ENCODE measurements at regions not wholly inside any gene's neighbourhood (a gene's known extent, or its start where the extent isn't known, plus 50 kb on each side); places are given as distances from the start of the nearest gene placed in this dataset.

GRCh38 chr3:67882981-67883380 is 228.6 kb upstream of the SUCLG2 start:
- H3K27me3 Mint-ChIP-seq, result no peaks in the 10 kb centered on the region
- no peak overlapping the region for H3K4me3 Mint-ChIP-seq
- no peak overlapping the region for H3K27ac Mint-ChIP-seq
- no peaks in the 10 kb centered on the region for H3K4me1 Mint-ChIP-seq (ENCODE audit: low read depth)
- peaks cover 3% of the 10 kb centered on the region for H3K9me3 Mint-ChIP-seq
- H3K36me3 Mint-ChIP-seq (ENCODE audit: low read depth), result no peaks in the 10 kb centered on the region
- no peak for DNase-seq

GRCh38 chr3:67876261-67876660 is 221.8 kb upstream of the SUCLG2 start:
- H3K9me3 Mint-ChIP-seq, result no peaks in the 10 kb centered on the region
- no peaks in the 10 kb centered on the region for H3K4me1 Mint-ChIP-seq (ENCODE audit: low read depth)
- H3K27ac Mint-ChIP-seq, result no peak overlapping the region
- no peaks in the 10 kb centered on the region for H3K27me3 Mint-ChIP-seq
- H3K36me3 Mint-ChIP-seq (ENCODE audit: low read depth), result no peaks in the 10 kb centered on the region
- DNase-seq, result no peak
- no peak overlapping the region for H3K4me3 Mint-ChIP-seq

DNA sequence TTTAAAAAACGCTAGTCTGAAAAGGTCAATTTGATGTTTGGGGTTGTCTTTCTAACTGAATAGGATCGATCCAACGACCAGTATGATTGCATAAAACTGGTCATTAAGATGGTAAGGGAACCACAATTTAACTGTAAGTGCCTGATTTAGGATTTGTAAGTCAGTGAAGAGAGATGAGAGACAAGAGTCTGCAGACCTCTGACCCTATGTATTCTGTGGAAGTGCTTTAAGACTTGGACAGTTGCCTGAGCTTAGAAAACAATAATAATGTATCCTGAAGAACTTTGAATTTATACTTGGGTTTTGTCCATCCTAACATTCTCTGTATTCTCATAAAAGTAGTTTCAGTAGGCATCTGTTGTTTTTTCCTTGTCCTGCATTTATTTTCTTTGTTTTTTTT is 221.4 kb upstream of the SUCLG2 start:
- no peak for DNase-seq
- Mint-ChIP-seq H3K36me3 (ENCODE audit: low read depth) (no peaks in the 10 kb centered on the region), H3K9me3 (no peaks in the 10 kb centered on the region), H3K27ac (no peak overlapping the region), H3K4me3 (no peak overlapping the region), H3K4me1 (ENCODE audit: low read depth) (no peaks in the 10 kb centered on the region), H3K27me3 (no peaks in the 10 kb centered on the region)

- Mint-ChIP-seq H3K4me3 (no peak overlapping the region), H3K4me1 (ENCODE audit: low read depth) (no peaks in the 10 kb centered on the region), H3K9me3 (no peaks in the 10 kb centered on the region), H3K36me3 (ENCODE audit: low read depth) (no peaks in the 10 kb centered on the region), H3K27me3 (no peaks in the 10 kb centered on the region), H3K27ac (no peak overlapping the region)
- DNase-seq, result no peak
Measured at GRCh38 chr3:67875338-67875737, 220.9 kb upstream of the SUCLG2 start.

GRCh38 chr3:67870477-67870876 is 216.1 kb upstream of the SUCLG2 start:
- H3K27ac Mint-ChIP-seq, result no peak overlapping the region
- no peak overlapping the region for H3K4me3 Mint-ChIP-seq
- no peaks in the 10 kb centered on the region for H3K36me3 Mint-ChIP-seq (ENCODE audit: low read depth)
- no peaks in the 10 kb centered on the region for H3K27me3 Mint-ChIP-seq
- peaks cover 4% of the 10 kb centered on the region for H3K9me3 Mint-ChIP-seq
- H3K4me1 Mint-ChIP-seq (ENCODE audit: low read depth), result no peaks in the 10 kb centered on the region
- no peak for DNase-seq

GRCh38 chr3:67866571-67866970 is 212.2 kb upstream of the SUCLG2 start:
- no peaks in the 10 kb centered on the region for H3K27me3 Mint-ChIP-seq
- peaks cover 4% of the 10 kb centered on the region for H3K9me3 Mint-ChIP-seq
- H3K4me3 Mint-ChIP-seq, result no peak overlapping the region
- no peak for DNase-seq
- H3K4me1 Mint-ChIP-seq (ENCODE audit: low read depth), result no peaks in the 10 kb centered on the region
- no peaks in the 10 kb centered on the region for H3K36me3 Mint-ChIP-seq (ENCODE audit: low read depth)
- H3K27ac Mint-ChIP-seq, result no peak overlapping the region

DNA sequence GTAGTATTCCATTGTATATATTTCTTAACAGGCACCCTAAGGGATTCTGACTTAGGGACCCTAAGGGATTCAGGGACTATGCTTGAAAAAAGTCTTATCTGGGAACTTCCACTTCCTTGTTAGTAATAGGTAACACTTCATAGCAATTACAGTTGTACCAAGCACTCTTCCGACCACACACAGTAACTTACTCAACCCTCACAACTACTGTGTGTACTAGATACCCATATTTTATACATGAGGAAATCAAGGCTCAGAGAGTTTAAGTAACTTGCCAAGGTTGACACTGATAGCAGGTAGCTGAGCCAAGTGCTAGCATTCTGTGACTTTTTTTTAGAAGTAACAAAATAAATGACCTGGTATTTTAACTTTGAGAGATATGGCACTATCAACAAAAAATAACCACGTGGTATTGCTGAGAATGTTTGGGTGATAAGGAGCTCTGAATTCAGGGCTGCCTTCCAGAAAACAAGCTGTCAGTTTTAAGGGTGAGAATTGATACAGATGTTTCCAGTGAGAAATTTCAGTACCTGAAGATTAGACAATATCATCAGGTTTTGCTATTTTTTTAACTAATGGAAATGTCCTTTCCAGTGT is 210.3 kb upstream of the SUCLG2 start:
- no peak overlapping the region for H3K4me3 Mint-ChIP-seq
- no peaks in the 10 kb centered on the region for H3K27me3 Mint-ChIP-seq
- H3K36me3 Mint-ChIP-seq (ENCODE audit: low read depth), result no peaks in the 10 kb centered on the region
- DNase-seq, result no peak
- no peaks in the 10 kb centered on the region for H3K4me1 Mint-ChIP-seq (ENCODE audit: low read depth)
- H3K27ac Mint-ChIP-seq, result no peak overlapping the region
- H3K9me3 Mint-ChIP-seq, result peaks cover 4% of the 10 kb centered on the region

DNA sequence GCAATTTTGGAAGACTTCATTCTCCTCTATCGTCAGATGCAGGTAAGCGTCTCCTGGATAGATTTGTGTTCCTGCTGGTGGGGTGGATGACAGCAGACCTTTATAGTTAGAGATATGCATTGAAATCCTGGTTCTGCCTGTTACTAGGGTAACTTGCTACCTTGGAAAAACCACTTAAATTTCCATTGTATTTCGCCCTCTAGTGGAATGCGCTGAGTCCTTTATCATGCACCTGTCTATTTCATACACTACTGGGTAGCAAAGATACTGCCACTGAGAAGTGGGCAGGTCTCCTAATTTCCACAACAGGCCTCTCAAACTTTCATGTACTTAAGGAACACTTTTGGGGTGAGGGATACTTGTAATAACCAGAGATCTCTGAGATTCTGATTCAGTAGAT is 209.5 kb upstream of the SUCLG2 start:
- Mint-ChIP-seq H3K27me3 (no peaks in the 10 kb centered on the region), H3K4me1 (ENCODE audit: low read depth) (peaks cover 3% of the 10 kb centered on the region), H3K4me3 (no peak overlapping the region), H3K9me3 (peaks cover 4% of the 10 kb centered on the region), H3K36me3 (ENCODE audit: low read depth) (no peaks in the 10 kb centered on the region), H3K27ac (no peak overlapping the region)
- DNase-seq, result no peak

DNA sequence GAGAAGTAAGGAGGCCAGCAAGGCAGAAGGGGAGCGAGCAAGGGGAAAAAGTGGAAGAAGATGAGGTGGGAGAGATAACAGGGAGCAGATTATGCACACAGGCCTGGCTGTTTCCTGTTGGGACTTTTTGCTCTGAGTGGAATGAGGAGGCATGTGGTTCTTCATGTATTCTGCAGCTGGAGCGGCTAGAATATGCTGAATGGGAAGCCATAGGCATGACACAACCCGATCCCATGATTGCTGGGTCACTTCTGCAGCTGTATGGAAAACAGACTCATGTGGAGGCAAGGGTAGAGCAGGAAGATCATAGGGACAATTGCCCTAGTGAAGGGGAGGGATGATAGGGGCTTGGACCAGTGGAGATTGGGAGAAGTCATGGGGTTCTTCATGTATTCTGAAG is 206.0 kb upstream of the SUCLG2 start:
- Mint-ChIP-seq H3K27ac (no peak overlapping the region), H3K9me3 (no peaks in the 10 kb centered on the region), H3K27me3 (no peaks in the 10 kb centered on the region), H3K4me1 (ENCODE audit: low read depth) (peaks cover 9% of the 10 kb centered on the region), H3K4me3 (no peak overlapping the region), H3K36me3 (ENCODE audit: low read depth) (no peaks in the 10 kb centered on the region)
- no peak for DNase-seq

DNA sequence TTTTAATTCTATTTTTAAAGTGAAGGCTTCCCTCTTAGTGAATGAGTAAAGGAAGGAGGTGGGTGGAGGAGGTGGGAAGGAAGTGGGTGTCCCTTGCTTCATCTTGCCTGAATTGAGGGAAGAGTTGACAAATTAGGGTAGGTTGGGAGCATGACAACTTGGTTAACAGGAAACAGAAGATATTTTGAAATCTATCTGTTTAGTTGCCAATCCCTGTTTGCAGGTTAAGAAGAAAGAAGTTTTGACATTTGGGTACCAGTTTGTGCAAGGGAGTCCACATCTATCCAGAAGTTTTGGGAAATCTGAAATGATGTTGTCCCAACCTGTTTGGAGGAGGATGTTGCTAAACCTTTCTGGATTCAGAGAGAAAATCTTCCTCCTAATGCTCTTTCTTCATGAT is 204.1 kb upstream of the SUCLG2 start:
- Mint-ChIP-seq H3K4me3 (no peak overlapping the region), H3K27ac (no peak overlapping the region)

DNA sequence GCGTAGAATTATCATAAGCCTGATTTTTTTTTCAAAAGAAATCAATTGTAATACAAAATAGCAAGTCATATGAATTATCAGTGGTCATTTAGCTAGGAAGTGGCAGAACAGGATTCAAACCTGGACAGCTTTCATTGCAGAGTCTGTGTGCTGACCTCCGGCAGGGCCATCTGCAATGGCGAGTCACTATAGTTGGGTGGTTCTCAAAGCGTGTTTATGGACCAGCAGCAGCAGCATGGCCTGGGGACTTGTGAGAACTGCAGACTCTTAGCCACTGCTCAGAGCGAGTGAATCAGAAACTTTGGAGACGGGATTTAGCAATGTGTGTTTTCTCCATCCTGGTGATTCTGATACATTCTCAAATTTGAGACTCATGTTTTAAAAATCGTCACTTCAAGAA is 202.3 kb upstream of the SUCLG2 start:
- DNase-seq, result no peak
- Mint-ChIP-seq H3K36me3 (ENCODE audit: low read depth) (no peaks in the 10 kb centered on the region), H3K27ac (no peak overlapping the region), H3K9me3 (no peaks in the 10 kb centered on the region), H3K4me3 (no peak overlapping the region), H3K4me1 (ENCODE audit: low read depth) (peaks cover 9% of the 10 kb centered on the region), H3K27me3 (no peaks in the 10 kb centered on the region)

More for the DNA sequence above, 204.1 kb upstream of the SUCLG2 start:
- H3K9me3 Mint-ChIP-seq, result no peaks in the 10 kb centered on the region
- no peaks in the 10 kb centered on the region for H3K27me3 Mint-ChIP-seq
- H3K4me1 Mint-ChIP-seq (ENCODE audit: low read depth), result peaks cover 9% of the 10 kb centered on the region
- no peaks in the 10 kb centered on the region for H3K36me3 Mint-ChIP-seq (ENCODE audit: low read depth)
- DNase-seq, result no peak

- H3K27ac Mint-ChIP-seq, result no peak overlapping the region
- peaks cover 9% of the 10 kb centered on the region for H3K4me1 Mint-ChIP-seq (ENCODE audit: low read depth)
- H3K27me3 Mint-ChIP-seq, result no peaks in the 10 kb centered on the region
- no peaks in the 10 kb centered on the region for H3K9me3 Mint-ChIP-seq
- no peak for DNase-seq
- no peaks in the 10 kb centered on the region for H3K36me3 Mint-ChIP-seq (ENCODE audit: low read depth)
- H3K4me3 Mint-ChIP-seq, result no peak overlapping the region
Measured at GRCh38 chr3:67854663-67855062, 200.3 kb upstream of the SUCLG2 start.

- H3K27me3 Mint-ChIP-seq, result no peaks in the 10 kb centered on the region
- no peak for DNase-seq
- no peaks in the 10 kb centered on the region for H3K36me3 Mint-ChIP-seq (ENCODE audit: low read depth)
- H3K27ac Mint-ChIP-seq, result no peak overlapping the region
- no peak overlapping the region for H3K4me3 Mint-ChIP-seq
- H3K9me3 Mint-ChIP-seq, result no peaks in the 10 kb centered on the region
- peaks cover 2% of the 10 kb centered on the region for H3K4me1 Mint-ChIP-seq (ENCODE audit: low read depth)
Measured at GRCh38 chr3:67853520-67853919, 199.1 kb upstream of the SUCLG2 start.

DNA sequence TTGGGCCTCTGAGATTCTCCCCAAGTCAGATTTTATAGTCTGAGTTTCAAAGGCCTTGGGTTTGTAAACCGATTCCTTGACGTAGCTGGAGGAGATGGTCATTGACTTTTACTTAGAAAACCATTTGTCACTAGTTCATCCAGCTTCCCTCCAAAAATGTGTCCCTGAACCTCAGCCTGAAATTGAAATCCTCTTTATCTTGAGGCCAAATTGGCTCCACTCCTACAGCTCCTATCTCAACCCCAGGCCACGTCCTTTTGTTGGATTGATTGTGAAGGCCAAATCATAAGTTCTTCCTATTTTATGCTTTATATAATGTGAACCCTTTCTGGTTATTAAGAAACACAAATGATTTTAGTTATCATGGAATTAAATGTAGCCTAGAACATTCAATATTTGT is 193.9 kb upstream of the SUCLG2 start:
- Mint-ChIP-seq H3K27ac (no peak overlapping the region), H3K4me1 (ENCODE audit: low read depth) (no peaks in the 10 kb centered on the region), H3K4me3 (no peak overlapping the region), H3K36me3 (ENCODE audit: low read depth) (no peaks in the 10 kb centered on the region), H3K27me3 (no peaks in the 10 kb centered on the region), H3K9me3 (no peaks in the 10 kb centered on the region)
- no peak for DNase-seq

DNA sequence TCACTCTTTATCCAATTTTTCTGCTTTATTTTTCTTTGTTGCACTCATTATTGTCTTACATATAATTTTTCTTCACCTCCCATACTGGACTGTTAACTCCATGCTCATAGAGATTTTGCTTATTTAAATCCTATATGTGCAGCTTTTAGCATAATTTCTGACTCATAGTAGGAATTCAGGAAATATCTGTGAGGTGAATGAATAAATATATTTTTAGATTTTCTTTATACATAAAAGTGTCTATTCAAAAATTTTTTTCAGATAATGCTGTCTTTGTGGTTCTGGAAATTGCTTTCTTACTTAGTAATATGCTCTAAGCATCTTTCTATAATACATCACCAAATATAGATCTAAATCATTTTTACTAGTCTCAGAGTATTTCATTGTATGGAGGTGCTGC is 191.8 kb upstream of the SUCLG2 start:
- H3K27me3 Mint-ChIP-seq, result no peaks in the 10 kb centered on the region
- H3K4me1 Mint-ChIP-seq (ENCODE audit: low read depth), result no peaks in the 10 kb centered on the region
- H3K36me3 Mint-ChIP-seq (ENCODE audit: low read depth), result no peaks in the 10 kb centered on the region
- H3K4me3 Mint-ChIP-seq, result no peak overlapping the region
- H3K27ac Mint-ChIP-seq, result no peak overlapping the region
- DNase-seq, result no peak
- no peaks in the 10 kb centered on the region for H3K9me3 Mint-ChIP-seq

DNA sequence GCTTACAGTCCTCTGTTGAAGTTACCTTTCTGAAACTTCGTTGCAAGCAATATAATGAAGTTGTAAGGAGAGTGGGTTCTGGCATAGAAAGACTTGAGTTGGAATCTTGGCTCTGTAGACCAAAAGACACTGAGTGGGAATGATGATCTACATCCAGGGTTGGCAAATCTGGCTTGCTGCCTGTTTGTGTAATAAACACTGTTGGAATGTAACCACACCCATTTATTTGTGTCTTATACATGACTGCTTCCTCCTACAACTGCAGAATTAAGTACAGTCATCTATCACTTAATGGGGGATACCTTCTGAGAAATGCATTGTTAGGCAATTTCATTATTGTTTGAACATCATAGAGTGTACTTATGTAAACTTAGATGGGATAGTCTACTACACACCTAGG is 178.4 kb upstream of the SUCLG2 start:
- peaks cover 43% of the 10 kb centered on the region for H3K9me3 Mint-ChIP-seq
- H3K27me3 Mint-ChIP-seq, result no peaks in the 10 kb centered on the region
- H3K4me3 Mint-ChIP-seq, result no peak overlapping the region
- H3K27ac Mint-ChIP-seq, result no peak overlapping the region
- no peaks in the 10 kb centered on the region for H3K4me1 Mint-ChIP-seq (ENCODE audit: low read depth)
- no peak for DNase-seq
- H3K36me3 Mint-ChIP-seq (ENCODE audit: low read depth), result peaks cover 4% of the 10 kb centered on the region
